ENCODE measurements at regions not wholly inside any gene's neighbourhood (a gene's known extent, or its start where the extent isn't known, plus 50 kb on each side); places are given as distances from the start of the nearest gene placed in this dataset.
"Not testable (repeated sequence)": the region's sequence is repeated elsewhere in the genome, so short reads cannot be mapped to it uniquely, and the experiment has no call there.

DNA sequence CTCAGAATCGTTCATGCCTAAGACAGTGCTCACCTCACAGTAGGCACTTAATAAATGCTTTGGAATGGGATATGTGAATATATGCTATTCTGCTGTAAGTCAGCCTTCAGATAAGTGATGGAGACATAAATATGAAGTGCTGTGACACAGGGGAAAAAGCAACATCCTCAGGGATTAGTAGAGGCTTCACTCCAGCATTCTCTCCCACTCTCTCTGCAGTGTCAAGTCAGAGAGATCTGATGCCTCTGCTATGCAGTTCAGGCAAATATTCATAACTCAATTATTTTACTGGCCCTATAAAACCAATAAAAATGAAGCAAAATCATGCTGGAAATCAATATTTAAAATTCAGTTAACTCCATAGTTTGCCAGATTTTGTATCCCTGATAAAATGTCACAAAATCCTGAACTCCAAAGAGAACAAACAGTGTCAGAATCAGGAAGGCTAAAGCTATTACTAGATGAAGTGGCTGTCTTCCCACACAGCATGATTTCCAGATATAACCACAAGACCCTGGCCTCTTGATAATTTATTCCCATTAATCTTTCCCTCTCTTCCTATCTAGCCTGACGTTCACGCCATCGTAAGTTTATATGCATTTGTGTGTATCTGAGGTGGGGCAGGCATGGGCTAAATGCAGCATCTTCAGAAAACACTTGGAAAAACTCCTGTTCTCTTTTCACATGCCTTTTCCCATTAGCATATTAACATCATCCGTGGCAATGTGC is 278.9 kb upstream of the ATP11B start:
- DNase-seq (ENCODE audit: low spot score), result no peak

GRCh38 chr3:182516597-182517336 is 276.5 kb upstream of the ATP11B start:
- DNase-seq (ENCODE audit: low spot score), result no peak

GRCh38 chr3:182519569-182519968 is 273.7 kb upstream of the ATP11B start:
- DNase-seq (ENCODE audit: low spot score), result no peak

DNA sequence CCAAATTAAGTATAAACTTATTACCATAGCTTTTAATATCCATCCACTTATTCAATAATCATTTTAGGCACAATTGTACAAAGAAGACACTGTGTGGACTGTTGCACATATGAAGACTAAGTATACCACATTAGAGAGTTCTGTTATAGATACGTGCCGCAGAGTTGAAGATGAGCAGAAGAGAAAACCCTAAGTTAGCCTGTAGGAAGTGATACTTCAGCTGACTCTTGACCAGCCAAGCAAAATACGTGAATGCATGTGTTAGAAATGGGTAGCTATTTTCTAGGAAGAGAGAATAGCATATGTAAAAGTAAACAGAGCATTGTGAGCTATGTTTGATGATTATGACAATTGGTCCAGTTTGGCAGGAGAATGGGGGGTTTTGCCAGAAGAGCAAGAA is 272.0 kb upstream of the ATP11B start:
- DNase-seq (ENCODE audit: low spot score), result no peak

GRCh38 chr3:182523424-182523823 is 269.9 kb upstream of the ATP11B start:
- not testable (repeated sequence) for DNase-seq (ENCODE audit: low spot score)

GRCh38 chr3:182523836-182524235 is 269.5 kb upstream of the ATP11B start:
- no peak for DNase-seq (ENCODE audit: low spot score)

DNA sequence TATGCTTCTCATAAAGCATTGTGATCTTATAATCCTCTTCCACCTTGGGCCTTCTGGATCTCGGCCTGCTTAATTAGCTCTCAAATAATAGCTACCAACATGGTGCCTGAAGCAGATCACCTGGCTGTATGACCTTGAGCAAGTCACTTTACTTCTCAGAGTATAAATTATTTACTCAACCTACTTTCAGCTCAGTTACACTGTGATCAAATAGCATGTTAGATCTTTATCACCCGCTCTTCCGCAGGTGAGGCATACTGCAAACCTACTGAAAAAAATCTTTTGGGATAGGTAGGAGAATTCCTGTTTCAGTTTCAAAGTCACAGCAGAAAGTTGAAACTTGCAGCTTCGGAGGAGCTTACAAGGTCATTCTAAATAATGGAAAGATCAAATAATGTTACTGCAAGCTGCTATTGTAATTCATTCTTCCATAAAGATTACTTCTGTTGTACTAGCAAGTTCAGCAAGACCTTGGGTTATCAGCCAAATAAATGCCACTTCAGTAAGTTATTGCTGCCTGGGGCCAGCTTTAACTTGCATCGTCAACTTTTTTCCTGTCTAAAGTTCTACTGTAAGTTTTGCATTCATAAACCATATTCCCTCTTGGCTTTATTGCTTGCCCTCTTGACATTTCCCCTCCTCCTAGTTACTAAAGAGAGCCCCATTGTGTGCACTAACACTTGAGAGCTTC is 268.4 kb upstream of the ATP11B start:
- no peak for DNase-seq (ENCODE audit: low spot score)

- DNase-seq (ENCODE audit: low spot score), result no peak
These were observed 267.4 kb upstream of the ATP11B start for GRCh38 chr3:182525766-182526374.

DNA sequence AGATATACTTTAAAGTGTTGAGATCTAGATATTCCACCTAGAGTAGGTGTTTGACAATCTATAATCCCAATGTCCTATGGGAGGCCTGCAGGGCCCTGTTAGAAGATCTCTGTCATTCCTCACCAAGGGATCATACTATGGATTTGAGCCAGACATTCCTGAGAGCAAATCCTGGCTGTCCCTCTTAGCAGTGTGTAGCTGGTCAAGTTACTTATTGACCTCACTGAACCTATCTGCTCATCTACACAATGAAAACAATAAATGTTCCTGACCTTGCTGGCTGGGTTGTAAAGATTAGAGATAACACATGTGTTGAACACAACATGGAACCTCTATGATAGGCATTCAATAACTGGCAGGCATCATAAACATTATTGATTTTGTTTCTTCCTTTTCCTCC is 265.6 kb upstream of the ATP11B start:
- DNase-seq (ENCODE audit: low spot score), result no peak

DNA sequence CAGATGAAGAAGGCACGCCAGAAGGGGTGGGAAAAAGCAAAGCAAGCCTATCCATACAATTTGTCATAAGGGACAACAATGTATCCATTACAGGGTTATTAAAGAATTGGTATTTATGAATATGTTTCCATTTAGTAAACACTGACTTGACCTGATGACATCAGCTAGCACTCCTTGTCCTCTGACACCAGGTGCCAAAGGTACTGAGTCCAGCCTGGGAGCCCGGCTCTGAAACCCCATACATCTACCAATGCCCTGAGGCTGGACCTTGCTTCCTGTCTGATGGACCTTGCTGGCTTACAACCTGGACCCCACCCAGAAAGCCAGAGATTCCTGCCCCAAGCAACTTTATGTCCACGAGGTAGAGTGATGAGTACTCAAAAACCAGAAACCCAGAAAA is 263.0 kb upstream of the ATP11B start:
- DNase-seq (ENCODE audit: low spot score), result no peak

- no peak for DNase-seq (ENCODE audit: low spot score)
These were observed 259.9 kb upstream of the ATP11B start for GRCh38 chr3:182533394-182533793.

- DNase-seq (ENCODE audit: low spot score), result no peak
These were observed 248.8 kb upstream of the ATP11B start for GRCh38 chr3:182544542-182544941.

DNA sequence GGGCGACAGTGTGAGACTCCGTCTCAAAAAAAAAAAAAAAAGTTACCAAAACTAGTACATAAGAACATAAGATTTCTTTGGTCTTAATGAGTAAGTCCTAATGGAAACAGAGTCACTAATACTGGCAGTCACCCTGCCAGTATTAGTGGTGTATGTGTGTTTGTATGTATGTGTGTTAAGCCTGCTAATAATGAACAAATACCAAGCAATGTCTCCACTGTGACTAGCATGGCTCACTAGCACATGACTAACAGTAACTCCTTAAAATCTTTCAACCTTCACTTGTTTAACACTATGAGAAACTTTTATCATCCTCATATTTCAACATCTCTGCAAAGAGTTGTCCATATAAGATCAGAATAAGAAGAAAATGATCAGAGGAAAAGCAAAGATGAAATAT is 231.0 kb upstream of the ATP11B start:
- no peak for DNase-seq (ENCODE audit: low spot score)

- no peak for DNase-seq (ENCODE audit: low spot score)
These were observed 227.1 kb upstream of the ATP11B start for GRCh38 chr3:182565916-182566796.

DNA sequence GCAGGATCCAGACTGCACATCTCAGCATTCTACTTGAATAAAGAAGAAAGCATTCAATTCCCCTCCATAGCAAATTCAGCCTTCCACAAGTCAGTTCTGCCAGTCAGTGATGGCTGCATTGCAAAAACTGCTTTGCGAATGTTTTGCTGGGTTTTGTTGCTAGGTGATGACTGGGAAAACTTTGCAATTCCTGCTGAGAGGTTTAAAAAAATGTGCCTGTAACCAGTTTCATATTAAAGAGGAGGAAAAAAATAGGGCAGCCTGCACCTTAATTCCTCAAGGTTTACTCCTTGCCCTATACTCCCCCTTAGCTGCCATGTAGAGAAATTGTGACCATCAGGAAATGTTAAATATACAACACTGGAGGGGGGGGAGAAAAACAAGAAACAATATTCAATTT is 225.6 kb upstream of the ATP11B start:
- no peak for DNase-seq (ENCODE audit: low spot score)

GRCh38 chr3:182568261-182568660 is 225.0 kb upstream of the ATP11B start:
- no peak for DNase-seq (ENCODE audit: low spot score)

- no peak for DNase-seq (ENCODE audit: low spot score)
These were observed 224.4 kb upstream of the ATP11B start for GRCh38 chr3:182568876-182569275.

DNA sequence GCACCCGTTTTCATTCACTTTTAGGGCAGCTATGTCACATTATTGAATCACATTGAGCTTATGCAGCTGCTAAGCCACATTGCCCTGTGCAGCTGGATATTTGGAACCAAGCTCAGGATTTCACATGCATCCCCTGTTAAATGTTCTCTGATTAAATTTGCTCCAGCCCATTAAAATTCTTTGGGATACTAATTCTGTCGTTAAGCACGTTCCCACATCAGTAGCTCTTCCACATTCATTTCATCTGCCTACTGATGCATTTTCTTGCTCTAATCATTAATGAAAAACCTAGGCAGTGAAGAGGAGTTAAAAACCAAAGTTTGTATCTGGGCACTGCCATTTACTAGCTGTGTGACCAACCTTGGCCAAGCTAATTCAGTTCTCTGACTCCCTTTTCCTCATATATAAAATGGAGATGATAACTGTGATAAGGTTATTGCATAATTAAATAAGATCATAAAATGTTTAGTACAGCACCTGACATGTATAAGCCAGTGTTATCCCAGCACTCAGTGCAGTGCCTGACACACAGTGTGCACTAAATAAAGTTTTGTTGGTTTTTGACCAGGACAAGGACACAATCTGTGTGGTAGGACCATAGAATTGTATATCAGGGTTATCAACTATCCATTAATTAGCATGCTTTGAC is 222.2 kb upstream of the ATP11B start:
- DNase-seq (ENCODE audit: low spot score), result no peak

- no peak for DNase-seq (ENCODE audit: low spot score)
These were observed 217.4 kb upstream of the ATP11B start for GRCh38 chr3:182575941-182576340.

- DNase-seq (ENCODE audit: low spot score), result no peak
These were observed 209.8 kb upstream of the ATP11B start for GRCh38 chr3:182583545-182583944.

DNA sequence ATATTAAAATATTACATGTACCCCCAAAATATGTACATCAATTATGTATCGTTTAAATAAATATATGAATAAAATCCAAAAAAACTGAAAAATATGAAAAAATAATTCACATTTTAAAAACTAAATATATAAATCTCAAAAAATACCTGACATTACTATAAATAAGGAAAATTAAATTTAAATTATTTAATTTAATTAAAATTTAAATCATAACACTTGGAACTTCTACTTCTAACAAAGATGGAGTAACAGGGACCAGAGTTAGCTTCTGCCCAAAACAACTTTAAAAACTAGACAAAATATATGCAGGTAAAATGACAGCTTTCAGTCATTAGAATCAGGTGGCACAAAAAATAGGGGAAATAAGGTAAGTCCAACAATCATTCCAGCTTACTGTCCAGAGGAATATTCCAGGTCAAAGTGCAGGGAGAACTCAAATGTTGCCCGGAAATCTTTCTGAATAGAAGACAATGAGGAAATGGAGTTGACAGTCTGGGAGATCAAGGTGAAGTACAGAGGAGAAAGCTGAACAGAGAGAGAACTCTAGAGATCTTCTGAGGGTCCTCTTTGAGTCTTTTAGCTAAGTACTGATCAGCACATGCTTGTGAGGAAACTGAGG is 207.7 kb upstream of the ATP11B start:
- DNase-seq (ENCODE audit: low spot score), result no peak

Measured in left forelimb (tissue), 1 donor.